B cell (primary cell): ENCODE measurements at regions not wholly inside any gene's neighbourhood (a gene's known extent, or its start where the extent isn't known, plus 50 kb on each side); places are given as distances from the start of the nearest gene placed in this dataset.

ENCODE experiments used
- ATAC-seq: fragments of 200-7000 bp; cut with Tn5 transposase; one replicate; pipeline ENCODE4 v1.10.0; 2021; ENCODE audit warnings: low read depth, mild to moderate bottlenecking, moderate number of reproducible peaks, moderate library complexity
- CTCF ChIA-PET: fragments of 350-600 bp; sonication (Branson Sonifier 250); formaldehyde crosslinking; loops from one replicate; lab custom pipeline; 2021; ENCODE audit warnings: antibody characterized with exemption, inconsistent platforms; lab: Charles Lee
- POLR2A ChIA-PET: fragments of 350-600 bp; sonication (Branson Sonifier 250); formaldehyde crosslinking; loops from one replicate; lab custom pipeline; 2021; ENCODE audit warnings: antibody characterized with exemption; lab: Charles Lee
- DNase-seq: peaks from one replicate; pipeline ENCODE4 v3.0.0; 2013
- H2AFZ ChIP-seq: 2 replicates; pipeline ENCODE4 v1.6.1; 2012; ENCODE audit warnings: mild to moderate bottlenecking, low read depth, low read length; ENCODE audit not compliant: insufficient read depth, poor library complexity, severe bottlenecking
- H3K27ac ChIP-seq, 2 donors: 1 replicate in 1 of 2; 2 replicates in 1 of 2; pipeline ENCODE4 v1.5.1; 2012 to 2013; ENCODE audit warnings: low read length in 2 of 2, mild to moderate bottlenecking in 2 of 2, moderate library complexity in 1 of 2
- H3K27me3 ChIP-seq, 4 experiments: fragments of 200-600 bp in 1 of 4; sonication (generic) in 1 of 4; replicated peaks in 1 of 4; 1 replicate in 2 of 4; 2 replicates in 2 of 4; pipeline versions ENCODE4 v1.6.1 to v1.7.0; 2013 to 2016; ENCODE audit warnings: low read length in 3 of 4, mild to moderate bottlenecking in 2 of 4, mixed read lengths in 1 of 4, moderate library complexity in 1 of 4; ENCODE audit not compliant: insufficient read depth in 4 of 4, control insufficient read depth in 3 of 4; ENCODE audit errors: control extremely low read depth in 1 of 4
- H3K36me3 ChIP-seq, 2 experiments: replicated peaks in 1 of 2; 1 replicate in 1 of 2; 2 replicates in 1 of 2; pipeline versions ENCODE4 v1.6.1 to v1.7.1; 2013; ENCODE audit warnings: low read length in 1 of 2; ENCODE audit not compliant: insufficient read depth in 2 of 2, control insufficient read depth in 1 of 2; ENCODE audit errors: control extremely low read depth in 1 of 2, extremely low read depth in 1 of 2
- H3K4me1 ChIP-seq, 2 donors: fragments of 200-600 bp in 1 of 2; sonication (generic) in 1 of 2; 1 replicate in 1 of 2; 2 replicates in 1 of 2; pipeline versions ENCODE4 v1.5.1 to v1.6.1; 2013 to 2017; ENCODE audit warnings: low read length in 2 of 2; ENCODE audit not compliant: control insufficient read depth in 2 of 2, insufficient read depth in 2 of 2
- H3K4me2 ChIP-seq: replicated peaks from 2 replicates; pipeline ENCODE3; 2012; ENCODE audit warnings: mild to moderate bottlenecking, low read depth, low read length; ENCODE audit not compliant: poor library complexity, severe bottlenecking
- H3K4me3 ChIP-seq, 5 experiments: fragments of 200-600 bp in 1 of 5; sonication (generic) in 1 of 5; 1 replicate in 3 of 5; 2 replicates in 2 of 5; pipeline versions ENCODE4 v1.5.1 to v1.7.0; 2011 to 2016; ENCODE audit warnings: low read length in 4 of 5, mild to moderate bottlenecking in 4 of 5, low read depth in 2 of 5, control low read depth in 1 of 5, moderate library complexity in 1 of 5; ENCODE audit not compliant: insufficient read depth in 1 of 5; ENCODE audit errors: control extremely low read depth in 1 of 5, extremely low read depth in 1 of 5
- H3K79me2 ChIP-seq: fragments of 200-600 bp; sonication (generic); one replicate; pipeline ENCODE4 v1.6.0; 2016; ENCODE audit warnings: low read length; ENCODE audit not compliant: control insufficient read depth, insufficient read depth
- H3K9ac ChIP-seq: fragments of 200-600 bp; sonication (generic); 2 replicates; pipeline ENCODE4 v1.6.1; 2017; ENCODE audit warnings: mild to moderate bottlenecking, low read length, moderate library complexity
- H3K9me3 ChIP-seq, 3 donors: one replicate each; pipeline versions ENCODE4 v1.6.1 to v1.7.1; 2013; ENCODE audit warnings: low read length in 2 of 3; ENCODE audit not compliant: control insufficient read depth in 2 of 3, insufficient read depth in 1 of 3; ENCODE audit errors: control extremely low read depth in 1 of 3
- H4K20me1 ChIP-seq: 2 replicates; pipeline ENCODE4 v1.6.0; 2012; ENCODE audit warnings: mild to moderate bottlenecking, low read length; ENCODE audit not compliant: insufficient read depth, control insufficient read depth, poor library complexity, severe bottlenecking
- H3K27ac Mint-ChIP-seq: one replicate; pipeline ENCODE4 v1.8.0; 2021; ENCODE audit warnings: mixed read lengths
- H3K27me3 Mint-ChIP-seq: one replicate; pipeline ENCODE4 v1.8.0; 2021; ENCODE audit warnings: mixed read lengths
- H3K4me1 Mint-ChIP-seq: one replicate; pipeline ENCODE4 v1.8.0; 2021; ENCODE audit warnings: mixed read lengths
- H3K4me3 Mint-ChIP-seq: one replicate; pipeline ENCODE4 v1.8.0; 2021; ENCODE audit warnings: mixed read lengths
- H3K9me3 Mint-ChIP-seq: one replicate; pipeline ENCODE4 v1.8.0; 2022; ENCODE audit warnings: mixed read lengths; ENCODE audit not compliant: insufficient read depth
- CTCF ChIP-seq: fragments of 200-600 bp; IDR thresholded peaks from one replicate; pipeline ENCODE4 v1.8.0; 2022; ENCODE audit warnings: antibody characterized with exemption, mild to moderate bottlenecking
- EZH2 ChIP-seq: IDR thresholded peaks from 2 replicates; pipeline ENCODE4 v1.6.1; 2012; ENCODE audit warnings: borderline replicate concordance, low read depth, mild to moderate bottlenecking, moderate library complexity, low read length; ENCODE audit not compliant: insufficient read depth, poor library complexity, severe bottlenecking
- WGBS: methylation state at CpG from one replicate; pipeline ENCODE4 v1.1.5; 2013; ENCODE audit warnings: missing lambda C conversion rate; ENCODE audit not compliant: insufficient coverage; 5-methylcytosine and 5-hydroxymethylcytosine counted together
- intact Hi-C: fragments of 100-400 bp; cut with micrococcal nuclease; formaldehyde crosslinking; loops from one replicate; pipeline ENCODE4 v1.10.0; 2022

DNA sequence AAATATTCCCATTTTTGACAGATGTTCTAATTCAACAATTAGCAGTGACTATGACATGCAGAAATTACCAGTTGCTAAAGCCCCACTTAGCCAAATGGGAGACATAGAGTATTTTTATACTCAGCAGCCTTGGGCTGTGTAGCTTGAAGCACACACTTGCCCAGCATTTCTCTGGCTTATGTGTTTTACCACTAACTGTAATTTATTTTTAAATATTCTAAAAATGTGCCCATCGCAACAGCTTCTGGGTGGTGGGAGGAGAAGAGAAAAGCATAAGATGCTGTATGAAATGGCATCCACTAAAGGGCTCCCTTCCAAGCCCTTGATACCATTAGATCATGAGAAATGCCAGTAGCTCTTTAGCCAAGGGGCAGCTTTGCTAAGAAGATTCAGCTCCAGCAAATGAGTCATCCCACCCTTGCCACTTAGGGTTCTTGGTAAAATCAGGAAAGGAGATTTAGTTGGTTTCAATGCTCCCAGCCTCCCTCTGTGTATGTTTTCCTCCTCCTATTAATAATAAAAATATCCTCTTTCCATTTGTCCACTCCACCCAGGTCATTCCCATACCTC lies 462.7 kb upstream of the DEPDC1 start:
- Histone ChIP-seq H3K9me3 (no peaks in the 10 kb centered on the region), H3K79me2 (no peaks in the 10 kb centered on the region), H3K4me3 (no peak overlapping the region), H4K20me1 (no peaks in the 10 kb centered on the region), H3K4me2 (no peak overlapping the region), H3K4me1 (no peaks in the 10 kb centered on the region), H3K27ac (no peak overlapping the region), H3K27me3 (no peaks in the 10 kb centered on the region), H2AFZ (no peak overlapping the region), H3K36me3 (no peaks in the 10 kb centered on the region), H3K9ac (no peak overlapping the region)
- H3K4me3 Mint-ChIP-seq, result no peak overlapping the region
- ChIA-PET POLR2A (no interaction called here), CTCF (no interaction called here)
- H3K27ac Mint-ChIP-seq, result no peak overlapping the region
- DNase-seq (no peak), ATAC-seq (no peak)
- no peaks in the 10 kb centered on the region for H3K4me1 Mint-ChIP-seq
- intact Hi-C loops, result no loop called here
- H3K9me3 Mint-ChIP-seq, result peaks cover 9% of the 10 kb centered on the region
- H3K27me3 Mint-ChIP-seq, result no peaks in the 10 kb centered on the region
- no CpG with 5 or more reads among the region's 1 CpG for WGBS
- no peak for TF ChIP-seq EZH2
- TF ChIP-seq CTCF, result no peak

GRCh38 chr1:68961143-68961542 lies 464.3 kb upstream of the DEPDC1 start:
- Mint-ChIP-seq H3K9me3 (peaks cover 9% of the 10 kb centered on the region), H3K27ac (no peak overlapping the region), H3K27me3 (no peaks in the 10 kb centered on the region), H3K4me1 (no peaks in the 10 kb centered on the region), H3K4me3 (no peak overlapping the region)
- H3K27me3 ChIP-seq, result no peaks in the 10 kb centered on the region
- H2AFZ ChIP-seq, result no peak overlapping the region
- intact Hi-C loops, result no loop called here
- WGBS, result 80% methylated on average over 1 of the region's 1 CpG
- no peak overlapping the region for H3K27ac ChIP-seq
- ChIA-PET POLR2A (no interaction called here), CTCF (no interaction called here)
- no peaks in the 10 kb centered on the region for H4K20me1 ChIP-seq
- no peak overlapping the region for H3K4me3 ChIP-seq
- no peaks in the 10 kb centered on the region for H3K79me2 ChIP-seq
- H3K4me2 ChIP-seq, result no peak overlapping the region
- DNase-seq (no peak), ATAC-seq (no peak)
- H3K4me1 ChIP-seq, result no peaks in the 10 kb centered on the region
- no peaks in the 10 kb centered on the region for H3K36me3 ChIP-seq
- no peak overlapping the region for H3K9ac ChIP-seq
- TF ChIP-seq CTCF (no peak), EZH2 (no peak)
- H3K9me3 ChIP-seq, result peaks cover 0 to 4% (median 0%) of the 10 kb centered on the region in 3 donors
